Stimulated activated naive B cell treated with anti-CD40 and anti-IgM and Interleukin-4, amounts not matched to agents 10 μg/mL and 1 μg/mL and 100 μg/mL, for 72 hours (primary cell): ENCODE measurements at regions not wholly inside any gene's neighbourhood (a gene's known extent, or its start where the extent isn't known, plus 50 kb on each side); places are given as distances from the start of the nearest gene placed in this dataset.

Experiments
- ATAC-seq, 2 donors: fragments of 150-1000 bp; cut with Tn5 transposase; replicated peaks; 2 replicates each; pipeline ENCODE4 v1.10.0; 2021; ENCODE audit warnings: moderate library complexity in 1 of 2
- DNase-seq: peaks from one replicate; pipeline ENCODE4 v3.0.0; 2021
- H3K27ac Mint-ChIP-seq: one replicate; pipeline ENCODE4 v1.8.0; 2022; ENCODE audit warnings: mild to moderate bottlenecking, mixed read lengths
- H3K27me3 Mint-ChIP-seq, 2 donors: one replicate each; pipeline ENCODE4 v1.8.0; 2022; ENCODE audit warnings: mixed read lengths in 2 of 2
- H3K36me3 Mint-ChIP-seq, 2 donors: one replicate each; pipeline ENCODE4 v1.8.0; 2022; ENCODE audit warnings: mixed read lengths in 2 of 2, mild to moderate bottlenecking in 1 of 2
- H3K4me1 Mint-ChIP-seq, 2 donors: one replicate each; pipeline ENCODE4 v1.8.0; 2022; ENCODE audit warnings: mixed read lengths in 2 of 2, mild to moderate bottlenecking in 1 of 2
- H3K4me3 Mint-ChIP-seq, 2 donors: one replicate each; pipeline ENCODE4 v1.8.0; 2022; ENCODE audit warnings: mild to moderate bottlenecking in 2 of 2, mixed read lengths in 2 of 2, moderate library complexity in 1 of 2
- H3K9me3 Mint-ChIP-seq, 2 donors: one replicate each; pipeline ENCODE4 v1.8.0; 2022; ENCODE audit warnings: mixed read lengths in 2 of 2, mild to moderate bottlenecking in 1 of 2

- no peak overlapping the region for H3K4me3 Mint-ChIP-seq
- H3K36me3 Mint-ChIP-seq, result peaks cover 0 to 4% of the 10 kb centered on the region in 2 donors
- no peak for DNase-seq
- no peaks in the 10 kb centered on the region for H3K4me1 Mint-ChIP-seq
- H3K9me3 Mint-ChIP-seq, result peaks cover 1 to 2% of the 10 kb centered on the region in 2 donors
- peaks cover 0 to 4% of the 10 kb centered on the region in 2 donors for H3K27me3 Mint-ChIP-seq
- H3K27ac Mint-ChIP-seq, result no peak overlapping the region
- no peak for ATAC-seq
Measured at GRCh38 chr3:22990291-22991200, 212.6 kb upstream of the UBE2E2 start.

GRCh38 chr3:22994781-22995180 is 208.3 kb upstream of the UBE2E2 start:
- ATAC-seq (no peak), DNase-seq (no peak)
- Mint-ChIP-seq H3K27ac (no peak overlapping the region), H3K36me3 (peaks cover 0 to 4% of the 10 kb centered on the region in 2 donors), H3K4me1 (no peaks in the 10 kb centered on the region), H3K4me3 (no peak overlapping the region), H3K27me3 (no peaks in the 10 kb centered on the region), H3K9me3 (no peaks in the 10 kb centered on the region)

GRCh38 chr3:22996920-22997571 is 206.1 kb upstream of the UBE2E2 start:
- no peaks in the 10 kb centered on the region for H3K9me3 Mint-ChIP-seq
- no peak for DNase-seq
- no peaks in the 10 kb centered on the region for H3K27me3 Mint-ChIP-seq
- H3K4me1 Mint-ChIP-seq, result no peaks in the 10 kb centered on the region
- no peak for ATAC-seq
- H3K36me3 Mint-ChIP-seq, result no peaks in the 10 kb centered on the region
- no peak overlapping the region for H3K4me3 Mint-ChIP-seq
- no peak overlapping the region for H3K27ac Mint-ChIP-seq

GRCh38 chr3:23000371-23000770 is 202.8 kb upstream of the UBE2E2 start:
- Mint-ChIP-seq H3K27ac (no peak overlapping the region), H3K4me3 (no peak overlapping the region), H3K27me3 (no peaks in the 10 kb centered on the region), H3K9me3 (peaks cover 3 to 4% of the 10 kb centered on the region in 2 donors), H3K4me1 (peaks cover 0 to 5% of the 10 kb centered on the region in 2 donors), H3K36me3 (no peaks in the 10 kb centered on the region)
- no peak for DNase-seq
- no peak for ATAC-seq

GRCh38 chr3:23002151-23002550 is 201.0 kb upstream of the UBE2E2 start:
- Mint-ChIP-seq H3K36me3 (no peaks in the 10 kb centered on the region), H3K4me1 (peaks cover 0 to 5% of the 10 kb centered on the region in 2 donors), H3K27me3 (no peaks in the 10 kb centered on the region), H3K9me3 (peaks cover 3 to 4% of the 10 kb centered on the region in 2 donors), H3K27ac (no peak overlapping the region), H3K4me3 (no peak overlapping the region)
- DNase-seq, result no peak
- ATAC-seq, result no peak

- peaks cover 0 to 5% of the 10 kb centered on the region in 2 donors for H3K4me1 Mint-ChIP-seq
- H3K4me3 Mint-ChIP-seq, result no peak overlapping the region
- DNase-seq (no peak), ATAC-seq (no peak)
- peaks cover 3 to 4% of the 10 kb centered on the region in 2 donors for H3K9me3 Mint-ChIP-seq
- no peaks in the 10 kb centered on the region for H3K27me3 Mint-ChIP-seq
- no peak overlapping the region for H3K27ac Mint-ChIP-seq
- no peaks in the 10 kb centered on the region for H3K36me3 Mint-ChIP-seq
Measured at GRCh38 chr3:23002836-23003732, 200.0 kb upstream of the UBE2E2 start.

GRCh38 chr3:23003733-23004046 is 199.4 kb upstream of the UBE2E2 start:
- H3K4me3 Mint-ChIP-seq, result no peak overlapping the region
- no peak for DNase-seq
- H3K36me3 Mint-ChIP-seq, result no peaks in the 10 kb centered on the region
- no peak for ATAC-seq
- H3K27ac Mint-ChIP-seq, result no peak overlapping the region
- H3K9me3 Mint-ChIP-seq, result peaks cover 3 to 4% of the 10 kb centered on the region in 2 donors
- peaks cover 0 to 5% of the 10 kb centered on the region in 2 donors for H3K4me1 Mint-ChIP-seq
- H3K27me3 Mint-ChIP-seq, result no peaks in the 10 kb centered on the region

GRCh38 chr3:23004971-23005370 is 198.2 kb upstream of the UBE2E2 start:
- H3K27ac Mint-ChIP-seq, result no peak overlapping the region
- H3K27me3 Mint-ChIP-seq, result no peaks in the 10 kb centered on the region
- DNase-seq (no peak), ATAC-seq (no peak)
- H3K9me3 Mint-ChIP-seq, result peaks cover 5 to 6% of the 10 kb centered on the region in 2 donors
- peaks cover 0 to 5% of the 10 kb centered on the region in 2 donors for H3K4me1 Mint-ChIP-seq
- H3K36me3 Mint-ChIP-seq, result no peaks in the 10 kb centered on the region
- no peak overlapping the region for H3K4me3 Mint-ChIP-seq

GRCh38 chr3:23017801-23018200 is 185.3 kb upstream of the UBE2E2 start:
- Mint-ChIP-seq H3K4me3 (no peak overlapping the region), H3K9me3 (peaks cover 1 to 6% of the 10 kb centered on the region in 2 donors), H3K27ac (no peak overlapping the region), H3K4me1 (no peaks in the 10 kb centered on the region), H3K36me3 (no peaks in the 10 kb centered on the region), H3K27me3 (peaks cover 0 to 4% of the 10 kb centered on the region in 2 donors)
- ATAC-seq (no peak), DNase-seq (no peak)

GRCh38 chr3:23019596-23020300 is 183.4 kb upstream of the UBE2E2 start:
- Mint-ChIP-seq H3K4me1 (no peaks in the 10 kb centered on the region), H3K9me3 (peaks cover 10 to 12% of the 10 kb centered on the region in 2 donors), H3K27me3 (peaks cover 0 to 4% of the 10 kb centered on the region in 2 donors), H3K27ac (no peak overlapping the region), H3K36me3 (peaks cover 0 to 8% of the 10 kb centered on the region in 2 donors), H3K4me3 (no peak overlapping the region)
- DNase-seq (no peak), ATAC-seq (no peak)

- H3K27ac Mint-ChIP-seq, result no peak overlapping the region
- DNase-seq (no peak), ATAC-seq (no peak)
- H3K4me1 Mint-ChIP-seq, result no peaks in the 10 kb centered on the region
- peaks cover 15 to 21% of the 10 kb centered on the region in 2 donors for H3K9me3 Mint-ChIP-seq
- peaks cover 0 to 14% of the 10 kb centered on the region in 2 donors for H3K36me3 Mint-ChIP-seq
- H3K27me3 Mint-ChIP-seq, result no peaks in the 10 kb centered on the region
- H3K4me3 Mint-ChIP-seq, result no peak overlapping the region
Measured at GRCh38 chr3:23028294-23028693, 174.8 kb upstream of the UBE2E2 start.

- Mint-ChIP-seq H3K36me3 (peaks cover 3 to 13% of the 10 kb centered on the region in 2 donors), H3K9me3 (peaks cover 16 to 20% of the 10 kb centered on the region in 2 donors), H3K27ac (no peak overlapping the region), H3K27me3 (no peaks in the 10 kb centered on the region), H3K4me1 (no peaks in the 10 kb centered on the region), H3K4me3 (no peak overlapping the region)
- DNase-seq (no peak), ATAC-seq (no peak)
Measured at GRCh38 chr3:23029001-23029400, 174.1 kb upstream of the UBE2E2 start.

- DNase-seq, result no peak
- H3K9me3 Mint-ChIP-seq, result peaks cover 11 to 13% of the 10 kb centered on the region in 2 donors
- H3K4me1 Mint-ChIP-seq, result peaks cover 17 to 45% of the 10 kb centered on the region in 2 donors
- no peak for ATAC-seq
- H3K36me3 Mint-ChIP-seq, result peaks cover 7 to 13% of the 10 kb centered on the region in 2 donors
- H3K27ac Mint-ChIP-seq, result no peak overlapping the region
- no peak overlapping the region for H3K4me3 Mint-ChIP-seq
- no peaks in the 10 kb centered on the region for H3K27me3 Mint-ChIP-seq
Measured at GRCh38 chr3:23035927-23036640, 167.0 kb upstream of the UBE2E2 start.
